Memory B cell (primary cell): ENCODE measurements at regions not wholly inside any gene's neighbourhood (a gene's known extent, or its start where the extent isn't known, plus 50 kb on each side); places are given as distances from the start of the nearest gene placed in this dataset.

Source experiments
- ATAC-seq: fragments of 150-1000 bp; cut with Tn5 transposase; 2 replicates; pipeline ENCODE4 v1.10.0; 2021; ENCODE audit warnings: low read depth, mild to moderate bottlenecking, moderate library complexity
- DNase-seq, 2 donors: peaks; one replicate each; pipeline ENCODE4 v3.0.0; 2022; ENCODE audit warnings: low spot score in 2 of 2
- H3K27ac Mint-ChIP-seq: one replicate; pipeline ENCODE4 v1.8.0; 2022; ENCODE audit warnings: mild to moderate bottlenecking, moderate library complexity, mixed read lengths
- H3K27me3 Mint-ChIP-seq: one replicate; pipeline ENCODE4 v1.8.0; 2022; ENCODE audit warnings: mixed read lengths
- H3K36me3 Mint-ChIP-seq: one replicate; pipeline ENCODE4 v1.8.0; 2022; ENCODE audit warnings: mild to moderate bottlenecking, mixed read lengths
- H3K4me1 Mint-ChIP-seq: one replicate; pipeline ENCODE4 v1.8.0; 2022; ENCODE audit warnings: mixed read lengths
- H3K4me3 Mint-ChIP-seq: one replicate; pipeline ENCODE4 v1.8.0; 2022; ENCODE audit warnings: mild to moderate bottlenecking, moderate library complexity, mixed read lengths
- H3K9me3 Mint-ChIP-seq: one replicate; pipeline ENCODE4 v1.8.0; 2022; ENCODE audit warnings: mixed read lengths

- ATAC-seq (no peak), DNase-seq (no peak)
- Mint-ChIP-seq H3K4me3 (no peak overlapping the region), H3K27ac (no peak overlapping the region), H3K9me3 (peaks cover 8% of the 10 kb centered on the region), H3K36me3 (no peaks in the 10 kb centered on the region), H3K4me1 (no peaks in the 10 kb centered on the region), H3K27me3 (peaks cover 7% of the 10 kb centered on the region)
These were observed 77.1 kb upstream of the UGP2 start for GRCh38 chr2:63764630-63765029.

GRCh38 chr2:63765117-63765516 is 76.6 kb upstream of the UGP2 start:
- H3K4me3 Mint-ChIP-seq, result no peak overlapping the region
- H3K9me3 Mint-ChIP-seq, result peaks cover 8% of the 10 kb centered on the region
- no peaks in the 10 kb centered on the region for H3K36me3 Mint-ChIP-seq
- no peak overlapping the region for H3K27ac Mint-ChIP-seq
- peaks cover 5% of the 10 kb centered on the region for H3K27me3 Mint-ChIP-seq
- no peak for DNase-seq
- no peak for ATAC-seq
- no peaks in the 10 kb centered on the region for H3K4me1 Mint-ChIP-seq

- H3K4me3 Mint-ChIP-seq, result no peak overlapping the region
- H3K27me3 Mint-ChIP-seq, result no peaks in the 10 kb centered on the region
- H3K36me3 Mint-ChIP-seq, result no peaks in the 10 kb centered on the region
- H3K9me3 Mint-ChIP-seq, result peaks cover 8% of the 10 kb centered on the region
- H3K4me1 Mint-ChIP-seq, result no peaks in the 10 kb centered on the region
- ATAC-seq (no peak), DNase-seq (no peak)
- no peak overlapping the region for H3K27ac Mint-ChIP-seq
These were observed 74.4 kb upstream of the UGP2 start for GRCh38 chr2:63767307-63767706.

GRCh38 chr2:63768051-63768450 is 73.6 kb upstream of the UGP2 start:
- Mint-ChIP-seq H3K27ac (no peak overlapping the region), H3K36me3 (no peaks in the 10 kb centered on the region), H3K27me3 (no peaks in the 10 kb centered on the region), H3K4me1 (no peaks in the 10 kb centered on the region), H3K9me3 (peaks cover 8% of the 10 kb centered on the region), H3K4me3 (no peak overlapping the region)
- ATAC-seq (no peak), DNase-seq (no peak)

GRCh38 chr2:63769915-63770314 is 71.8 kb upstream of the UGP2 start:
- ATAC-seq (no peak), DNase-seq (no peak)
- peaks cover 8% of the 10 kb centered on the region for H3K9me3 Mint-ChIP-seq
- H3K4me3 Mint-ChIP-seq, result no peak overlapping the region
- peaks cover 2% of the 10 kb centered on the region for H3K27me3 Mint-ChIP-seq
- H3K27ac Mint-ChIP-seq, result no peak overlapping the region
- no peaks in the 10 kb centered on the region for H3K36me3 Mint-ChIP-seq
- H3K4me1 Mint-ChIP-seq, result no peaks in the 10 kb centered on the region

GRCh38 chr2:63772061-63772460 is 69.6 kb upstream of the UGP2 start:
- Mint-ChIP-seq H3K27me3 (peaks cover 4% of the 10 kb centered on the region), H3K4me3 (no peak overlapping the region), H3K27ac (no peak overlapping the region), H3K36me3 (peaks cover 2% of the 10 kb centered on the region), H3K4me1 (no peaks in the 10 kb centered on the region), H3K9me3 (peaks cover 9% of the 10 kb centered on the region)
- no peak for DNase-seq
- ATAC-seq, result no peak

- no peak overlapping the region for H3K27ac Mint-ChIP-seq
- H3K36me3 Mint-ChIP-seq, result peaks cover 2% of the 10 kb centered on the region
- DNase-seq (no peak), ATAC-seq (no peak)
- H3K27me3 Mint-ChIP-seq, result peaks cover 6% of the 10 kb centered on the region
- no peak overlapping the region for H3K4me3 Mint-ChIP-seq
- H3K9me3 Mint-ChIP-seq, result peaks cover 4% of the 10 kb centered on the region
- no peaks in the 10 kb centered on the region for H3K4me1 Mint-ChIP-seq
These were observed 66.5 kb upstream of the UGP2 start for GRCh38 chr2:63775191-63775590.

GRCh38 chr2:63776382-63776781 is 65.3 kb upstream of the UGP2 start:
- Mint-ChIP-seq H3K27ac (no peak overlapping the region), H3K4me1 (no peaks in the 10 kb centered on the region), H3K36me3 (peaks cover 2% of the 10 kb centered on the region), H3K27me3 (peaks cover 6% of the 10 kb centered on the region), H3K4me3 (no peak overlapping the region), H3K9me3 (peaks cover 4% of the 10 kb centered on the region)
- DNase-seq, result no peak
- ATAC-seq, result no peak

- H3K36me3 Mint-ChIP-seq, result peaks cover 2% of the 10 kb centered on the region
- DNase-seq (no peak), ATAC-seq (no peak)
- H3K4me1 Mint-ChIP-seq, result no peaks in the 10 kb centered on the region
- H3K4me3 Mint-ChIP-seq, result no peak overlapping the region
- H3K27ac Mint-ChIP-seq, result no peak overlapping the region
- H3K27me3 Mint-ChIP-seq, result peaks cover 6% of the 10 kb centered on the region
- H3K9me3 Mint-ChIP-seq, result peaks cover 4% of the 10 kb centered on the region
These were observed 63.9 kb upstream of the UGP2 start for GRCh38 chr2:63777816-63778215.

GRCh38 chr2:63778391-63778790 is 63.3 kb upstream of the UGP2 start:
- Mint-ChIP-seq H3K4me1 (no peaks in the 10 kb centered on the region), H3K9me3 (peaks cover 4% of the 10 kb centered on the region), H3K4me3 (no peak overlapping the region), H3K36me3 (peaks cover 2% of the 10 kb centered on the region), H3K27ac (no peak overlapping the region), H3K27me3 (peaks cover 6% of the 10 kb centered on the region)
- DNase-seq, result no peak
- ATAC-seq, result no peak

GRCh38 chr2:63780518-63781155 is 61.1 kb upstream of the UGP2 start:
- Mint-ChIP-seq H3K27ac (no peak overlapping the region), H3K36me3 (peaks cover 2% of the 10 kb centered on the region), H3K9me3 (peaks cover 4% of the 10 kb centered on the region), H3K4me1 (no peaks in the 10 kb centered on the region), H3K27me3 (peaks cover 4% of the 10 kb centered on the region), H3K4me3 (no peak overlapping the region)
- DNase-seq, result no peak
- ATAC-seq, result no peak

- Mint-ChIP-seq H3K36me3 (no peaks in the 10 kb centered on the region), H3K4me1 (no peaks in the 10 kb centered on the region), H3K27me3 (peaks cover 2% of the 10 kb centered on the region), H3K4me3 (no peak overlapping the region), H3K9me3 (no peaks in the 10 kb centered on the region), H3K27ac (no peak overlapping the region)
- ATAC-seq (no peak), DNase-seq (no peak)
These were observed 57.2 kb upstream of the UGP2 start for GRCh38 chr2:63784461-63784860.

- Mint-ChIP-seq H3K27ac (no peak overlapping the region), H3K27me3 (no peaks in the 10 kb centered on the region), H3K9me3 (no peaks in the 10 kb centered on the region), H3K36me3 (no peaks in the 10 kb centered on the region), H3K4me1 (no peaks in the 10 kb centered on the region), H3K4me3 (no peak overlapping the region)
- DNase-seq (no peak), ATAC-seq (no peak)
These were observed 56.6 kb upstream of the UGP2 start for GRCh38 chr2:63785096-63785495.

GRCh38 chr2:63786471-63786870 is 55.2 kb upstream of the UGP2 start:
- Mint-ChIP-seq H3K27ac (no peak overlapping the region), H3K27me3 (no peaks in the 10 kb centered on the region), H3K4me3 (no peak overlapping the region), H3K9me3 (no peaks in the 10 kb centered on the region), H3K36me3 (no peaks in the 10 kb centered on the region), H3K4me1 (no peaks in the 10 kb centered on the region)
- no peak for DNase-seq
- ATAC-seq, result no peak

GRCh38 chr2:63788071-63788470 is 53.6 kb upstream of the UGP2 start:
- Mint-ChIP-seq H3K4me3 (no peak overlapping the region), H3K27me3 (peaks cover 3% of the 10 kb centered on the region), H3K4me1 (no peaks in the 10 kb centered on the region), H3K36me3 (no peaks in the 10 kb centered on the region), H3K27ac (no peak overlapping the region), H3K9me3 (no peaks in the 10 kb centered on the region)
- DNase-seq (no peak), ATAC-seq (no peak)
